Loucy (cell line): ENCODE measurements at regions not wholly inside any gene's neighbourhood (a gene's known extent, or its start where the extent isn't known, plus 50 kb on each side); places are given as distances from the start of the nearest gene placed in this dataset.

Experiments
- H2AFZ ChIP-seq: fragments of 200-600 bp; sonication (generic); 2 replicates; pipeline ENCODE4 v1.6.0; 2016; ENCODE audit warnings: antibody characterized with exemption, mild to moderate bottlenecking, low read length, moderate library complexity
- H3F3A ChIP-seq: fragments of 200-600 bp; 2 replicates; pipeline ENCODE4 v1.6.0; 2016; ENCODE audit warnings: antibody characterized with exemption, low read depth, mild to moderate bottlenecking
- H3K27me3 ChIP-seq: fragments of 200-600 bp; sonication (generic); 2 replicates; pipeline ENCODE4 v1.6.1; 2014; ENCODE audit warnings: low read length, mild to moderate bottlenecking; ENCODE audit not compliant: insufficient read depth, poor library complexity, severe bottlenecking
- H3K36me3 ChIP-seq: fragments of 200-600 bp; sonication (generic); 2 replicates; pipeline ENCODE4 v1.6.1; 2016; ENCODE audit warnings: low read length; ENCODE audit not compliant: insufficient read depth
- H3K4me1 ChIP-seq: fragments of 200-600 bp; sonication (generic); 2 replicates; pipeline ENCODE4 v1.5.1; 2014; ENCODE audit warnings: low read length, mild to moderate bottlenecking; ENCODE audit not compliant: insufficient read depth, poor library complexity, severe bottlenecking
- H3K4me2 ChIP-seq: fragments of 200-600 bp; sonication (generic); 2 replicates; pipeline ENCODE4 v1.6.0; 2014; ENCODE audit warnings: antibody characterized with exemption, low read length, low read depth, mild to moderate bottlenecking; ENCODE audit not compliant: poor library complexity, severe bottlenecking
- H3K4me3 ChIP-seq: fragments of 200-600 bp; sonication (generic); 2 replicates; pipeline ENCODE4 v1.5.1; 2014; ENCODE audit warnings: low read length, mild to moderate bottlenecking, mixed read lengths; ENCODE audit not compliant: poor library complexity, severe bottlenecking
- H3K79me2 ChIP-seq: fragments of 200-600 bp; sonication (generic); 2 replicates; pipeline ENCODE4 v1.6.1; 2014; ENCODE audit warnings: low read length; ENCODE audit not compliant: insufficient read depth
- H3K9ac ChIP-seq: fragments of 200-600 bp; sonication (generic); 2 replicates; pipeline ENCODE4 v1.6.0; 2014; ENCODE audit warnings: mild to moderate bottlenecking, low read depth, low read length, moderate library complexity; ENCODE audit not compliant: poor library complexity, severe bottlenecking
- H3K9me2 ChIP-seq: fragments of 200-600 bp; sonication (generic); replicated peaks from 2 replicates; pipeline ENCODE4 v1.6.1; 2016; ENCODE audit warnings: low read depth, low read length, mixed read lengths
- H3K9me3 ChIP-seq: fragments of 200-600 bp; sonication (generic); 2 replicates; pipeline ENCODE4 v1.6.1; 2014; ENCODE audit warnings: mild to moderate bottlenecking, antibody characterized with exemption, low read length, low read depth; ENCODE audit not compliant: insufficient read depth
- H4K20me1 ChIP-seq: fragments of 200-600 bp; sonication (generic); 2 replicates; pipeline ENCODE4 v1.6.0; 2014; ENCODE audit warnings: antibody characterized with exemption, low read length, mild to moderate bottlenecking; ENCODE audit not compliant: insufficient read depth, poor library complexity, severe bottlenecking
- CTCF ChIP-seq: fragments of 200-600 bp; sonication (generic); conservative IDR thresholded peaks from 2 replicates; pipeline ENCODE4 v1.5.1; 2014; ENCODE audit warnings: mild to moderate bottlenecking, antibody characterized with exemption, low read length
- EZH2phosphoT487 ChIP-seq: fragments of 200-600 bp; IDR thresholded peaks from 2 replicates; pipeline ENCODE4 v1.6.1; 2018; ENCODE audit warnings: antibody characterized with exemption, mild to moderate bottlenecking, moderate library complexity, borderline replicate concordance

GRCh38 chr14:39626589-39627576 is 194.7 kb upstream of the FBXO33 start:
- no peak overlapping the region for H2AFZ ChIP-seq
- TF ChIP-seq CTCF = no peak
- no peak for TF ChIP-seq EZH2phosphoT487
- H3K79me2 ChIP-seq = no peaks in the 10 kb centered on the region
- no peaks in the 10 kb centered on the region for H3K9me2 ChIP-seq
- H3K9ac ChIP-seq = no peak overlapping the region
- no peaks in the 10 kb centered on the region for H3K36me3 ChIP-seq
- H4K20me1 ChIP-seq = no peaks in the 10 kb centered on the region
- H3K27me3 ChIP-seq = no peaks in the 10 kb centered on the region
- H3K4me2 ChIP-seq = no peak overlapping the region
- no peaks in the 10 kb centered on the region for H3K9me3 ChIP-seq
- no peaks in the 10 kb centered on the region for H3F3A ChIP-seq
- no peaks in the 10 kb centered on the region for H3K4me1 ChIP-seq
- no peak overlapping the region for H3K4me3 ChIP-seq

DNA sequence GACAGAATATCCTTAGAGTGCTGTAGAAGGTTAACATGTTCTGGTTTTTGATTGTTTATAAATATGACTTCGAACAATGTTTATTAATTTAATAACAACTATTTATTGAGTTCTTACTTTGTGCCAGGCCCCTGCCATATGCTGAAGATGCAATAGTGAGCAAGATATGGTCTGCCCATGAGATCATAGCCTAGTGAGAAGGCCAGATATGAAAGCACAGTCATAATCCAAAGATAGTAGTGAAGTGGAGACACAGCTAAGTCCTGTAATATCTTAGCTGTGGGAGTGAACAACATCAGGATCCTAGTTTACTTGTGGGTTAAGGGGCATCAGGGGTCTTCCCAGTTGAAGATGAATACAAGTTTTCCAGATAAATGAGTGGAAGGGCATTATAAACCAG is 189.4 kb upstream of the FBXO33 start:
- Histone ChIP-seq H3K9me3 (no peaks in the 10 kb centered on the region), H3K4me2 (no peak overlapping the region), H2AFZ (no peak overlapping the region), H3K9ac (no peak overlapping the region), H4K20me1 (no peaks in the 10 kb centered on the region), H3F3A (no peaks in the 10 kb centered on the region), H3K27me3 (no peaks in the 10 kb centered on the region), H3K4me3 (no peak overlapping the region), H3K79me2 (no peaks in the 10 kb centered on the region), H3K4me1 (no peaks in the 10 kb centered on the region), H3K36me3 (no peaks in the 10 kb centered on the region), H3K9me2 (no peaks in the 10 kb centered on the region)
- TF ChIP-seq CTCF = no peak
- TF ChIP-seq EZH2phosphoT487 = no peak

- no peaks in the 10 kb centered on the region for H3K27me3 ChIP-seq
- H3K4me2 ChIP-seq = no peak overlapping the region
- no peaks in the 10 kb centered on the region for H3K9me3 ChIP-seq
- no peaks in the 10 kb centered on the region for H3K36me3 ChIP-seq
- H3K4me1 ChIP-seq = no peaks in the 10 kb centered on the region
- H4K20me1 ChIP-seq = no peaks in the 10 kb centered on the region
- no peaks in the 10 kb centered on the region for H3K79me2 ChIP-seq
- no peak overlapping the region for H3K4me3 ChIP-seq
- no peaks in the 10 kb centered on the region for H3K9me2 ChIP-seq
- H3F3A ChIP-seq = no peaks in the 10 kb centered on the region
- no peak for TF ChIP-seq CTCF
- no peak for TF ChIP-seq EZH2phosphoT487
- no peak overlapping the region for H2AFZ ChIP-seq
- H3K9ac ChIP-seq = no peak overlapping the region
Observed at GRCh38 chr14:39621223-39621622, 189.0 kb upstream of the FBXO33 start.
